ENCODE measurements at regions not wholly inside any gene's neighbourhood (a gene's known extent, or its start where the extent isn't known, plus 50 kb on each side); places are given as distances from the start of the nearest gene placed in this dataset.

GRCh38 chr10:84908491-84908890 lies 580.1 kb downstream of the CCSER2 start:
- Histone ChIP-seq H3K4me1 (no peaks in the 10 kb centered on the region), H3K36me3 (ENCODE audit: insufficient read depth in 1 of 2, low read depth in 1 of 2) (no peaks in the 10 kb centered on the region), H3K4me3 (no peak overlapping the region), H3K27me3 (ENCODE audit: insufficient read depth in 3 of 3, low read length in 2 of 3) (no peaks in the 10 kb centered on the region), H3K9me3 (no peaks in the 10 kb centered on the region), H3K27ac (no peak overlapping the region)
- WGBS, 3 donors: 60 to 64% (median 62%) methylated on average over 4 of the region's 4 CpGs
- no peak for TF ChIP-seq CTCF (IDR thresholded peaks at IDR 0.05)
- ATAC-seq (no peak), DNase-seq (no peak)
- intact Hi-C loops (cut with DNase I): no loop called here

- H3K9me3 ChIP-seq: peaks cover 12% of the 10 kb centered on the region
- DNase-seq (no peak), ATAC-seq (no peak)
- H3K4me1 ChIP-seq: no peaks in the 10 kb centered on the region
- H3K36me3 ChIP-seq (ENCODE audit: insufficient read depth in 1 of 2, low read depth in 1 of 2): no peaks in the 10 kb centered on the region
- H3K4me3 ChIP-seq: no peak overlapping the region
- H3K27me3 ChIP-seq (ENCODE audit: insufficient read depth in 3 of 3, low read length in 2 of 3): no peaks in the 10 kb centered on the region
- no peak for TF ChIP-seq CTCF (IDR thresholded peaks at IDR 0.05)
- 0 to 86% (median 17%) methylated on average over 1 of the region's 1 CpG for WGBS, 3 donors
- intact Hi-C loops (cut with DNase I): no loop called here
- H3K27ac ChIP-seq: no peak overlapping the region
These were observed 593.3 kb downstream of the CCSER2 start for GRCh38 chr10:84921701-84922100.

- intact Hi-C loops (cut with DNase I): no loop called here
- no peak for DNase-seq
- H3K4me3 ChIP-seq: no peak overlapping the region
- 67 to 78% (median 77%) methylated on average over 2 of the region's 2 CpGs for WGBS, 3 donors
- no peak for ATAC-seq
- H3K9me3 ChIP-seq: peaks cover 3% of the 10 kb centered on the region
- H3K27ac ChIP-seq: no peak overlapping the region
- H3K4me1 ChIP-seq: no peaks in the 10 kb centered on the region
- H3K27me3 ChIP-seq (ENCODE audit: insufficient read depth in 3 of 3, low read length in 2 of 3): no peaks in the 10 kb centered on the region
- no peak for TF ChIP-seq CTCF (IDR thresholded peaks at IDR 0.05)
- H3K36me3 ChIP-seq (ENCODE audit: insufficient read depth in 1 of 2, low read depth in 1 of 2): no peaks in the 10 kb centered on the region
These were observed 595.7 kb downstream of the CCSER2 start for GRCh38 chr10:84924131-84924530.

GRCh38 chr10:84925495-84925894 lies 597.1 kb downstream of the CCSER2 start:
- Histone ChIP-seq H3K27ac (no peak overlapping the region), H3K9me3 (no peaks in the 10 kb centered on the region), H3K27me3 (ENCODE audit: insufficient read depth in 3 of 3, low read length in 2 of 3) (no peaks in the 10 kb centered on the region), H3K36me3 (ENCODE audit: insufficient read depth in 1 of 2, low read depth in 1 of 2) (no peaks in the 10 kb centered on the region), H3K4me3 (no peak overlapping the region), H3K4me1 (no peaks in the 10 kb centered on the region)
- ATAC-seq (no peak), DNase-seq (no peak)
- TF ChIP-seq CTCF (IDR thresholded peaks at IDR 0.05): no peak
- intact Hi-C loops (cut with DNase I): no loop called here

GRCh38 chr10:84933402-84933801 lies 605.0 kb downstream of the CCSER2 start:
- no peaks in the 10 kb centered on the region for H3K9me3 ChIP-seq
- H3K36me3 ChIP-seq (ENCODE audit: insufficient read depth in 1 of 2, low read depth in 1 of 2): no peaks in the 10 kb centered on the region
- no peaks in the 10 kb centered on the region for H3K27me3 ChIP-seq (ENCODE audit: insufficient read depth in 3 of 3, low read length in 2 of 3)
- DNase-seq (no peak), ATAC-seq (no peak)
- H3K4me3 ChIP-seq: no peak overlapping the region
- intact Hi-C loops (cut with DNase I): no loop called here
- H3K4me1 ChIP-seq: no peaks in the 10 kb centered on the region
- no peak for TF ChIP-seq CTCF (IDR thresholded peaks at IDR 0.05)
- no peak overlapping the region for H3K27ac ChIP-seq
- WGBS, 3 donors: 80 to 88% (median 86%) methylated on average over 7 of the region's 7 CpGs

All from psoas muscle (tissue), 7 donors.